CD4-positive, alpha-beta memory T cell (primary cell): ENCODE measurements at regions not wholly inside any gene's neighbourhood (a gene's known extent, or its start where the extent isn't known, plus 50 kb on each side); places are given as distances from the start of the nearest gene placed in this dataset.

ENCODE experiments used
- CTCF ChIA-PET: fragments of 350-600 bp; sonication (Branson Sonifier 250); formaldehyde crosslinking; loops from one replicate; lab custom pipeline; 2021; ENCODE audit warnings: inconsistent platforms; ENCODE audit not compliant: partially characterized antibody; lab: Charles Lee
- POLR2A ChIA-PET: fragments of 350-600 bp; sonication (Branson Sonifier 250); formaldehyde crosslinking; loops from one replicate; lab custom pipeline; 2021; ENCODE audit not compliant: partially characterized antibody; lab: Charles Lee
- DNase-seq, 5 donors: peaks; one replicate each; pipeline versions ENCODE4 v3.0.0 to v3.0.0-alpha.2; 2020 to 2022; ENCODE audit warnings: mixed read lengths in 1 of 5
- H3K27ac ChIP-seq: one replicate; pipeline ENCODE4 v1.7.0; 2013; ENCODE audit warnings: low read depth, low read length
- H3K27me3 ChIP-seq: 2 replicates; pipeline ENCODE4 v1.7.0; 2013; ENCODE audit warnings: mild to moderate bottlenecking, low read length, moderate library complexity; ENCODE audit not compliant: insufficient read depth
- H3K36me3 ChIP-seq: 2 replicates; pipeline ENCODE4 v1.7.0; 2013; ENCODE audit warnings: mild to moderate bottlenecking, low read length, moderate library complexity; ENCODE audit not compliant: insufficient read depth
- H3K4me1 ChIP-seq: 2 replicates; pipeline ENCODE4 v1.7.0; 2013; ENCODE audit warnings: mild to moderate bottlenecking, low read length, moderate library complexity; ENCODE audit not compliant: insufficient read depth
- H3K4me3 ChIP-seq, 2 donors: one replicate each; pipeline ENCODE4 v1.7.0; 2013; ENCODE audit warnings: low read length in 2 of 2, mild to moderate bottlenecking in 1 of 2
- H3K9me3 ChIP-seq, 2 donors: one replicate each; pipeline ENCODE4 v1.7.0; 2013; ENCODE audit warnings: low read length in 2 of 2, control low read depth in 1 of 2; ENCODE audit not compliant: control insufficient read depth in 1 of 2
- H3K27ac Mint-ChIP-seq, 7 donors: one replicate each; pipeline ENCODE4 v1.8.0; 2020 to 2021; ENCODE audit warnings: mixed read lengths in 7 of 7, mild to moderate bottlenecking in 6 of 7, inconsistent platforms in 3 of 7, moderate library complexity in 3 of 7
- H3K27me3 Mint-ChIP-seq, 2 donors: one replicate each; pipeline ENCODE4 v1.8.0; 2020 to 2021; ENCODE audit warnings: mixed read lengths in 2 of 2
- H3K36me3 Mint-ChIP-seq, 2 donors: one replicate each; pipeline ENCODE4 v1.8.0; 2020 to 2021; ENCODE audit warnings: mixed read lengths in 2 of 2, inconsistent platforms in 1 of 2, mild to moderate bottlenecking in 1 of 2
- H3K4me1 Mint-ChIP-seq, 4 donors: one replicate each; pipeline ENCODE4 v1.8.0; 2020 to 2021; ENCODE audit warnings: mixed read lengths in 4 of 4, mild to moderate bottlenecking in 1 of 4
- H3K4me3 Mint-ChIP-seq, 8 donors: one replicate each; pipeline ENCODE4 v1.8.0; 2020 to 2021; ENCODE audit warnings: mixed read lengths in 8 of 8, mild to moderate bottlenecking in 7 of 8, moderate library complexity in 6 of 8, inconsistent platforms in 3 of 8
- H3K9me3 Mint-ChIP-seq, 8 donors: one replicate each; pipeline ENCODE4 v1.8.0; 2020 to 2021; ENCODE audit warnings: mixed read lengths in 8 of 8, mild to moderate bottlenecking in 5 of 8, inconsistent platforms in 3 of 8, moderate library complexity in 1 of 8
- intact Hi-C: fragments of 100-400 bp; cut with micrococcal nuclease; formaldehyde crosslinking; loops from one replicate; pipeline ENCODE4 v1.15.1; 2023

DNA sequence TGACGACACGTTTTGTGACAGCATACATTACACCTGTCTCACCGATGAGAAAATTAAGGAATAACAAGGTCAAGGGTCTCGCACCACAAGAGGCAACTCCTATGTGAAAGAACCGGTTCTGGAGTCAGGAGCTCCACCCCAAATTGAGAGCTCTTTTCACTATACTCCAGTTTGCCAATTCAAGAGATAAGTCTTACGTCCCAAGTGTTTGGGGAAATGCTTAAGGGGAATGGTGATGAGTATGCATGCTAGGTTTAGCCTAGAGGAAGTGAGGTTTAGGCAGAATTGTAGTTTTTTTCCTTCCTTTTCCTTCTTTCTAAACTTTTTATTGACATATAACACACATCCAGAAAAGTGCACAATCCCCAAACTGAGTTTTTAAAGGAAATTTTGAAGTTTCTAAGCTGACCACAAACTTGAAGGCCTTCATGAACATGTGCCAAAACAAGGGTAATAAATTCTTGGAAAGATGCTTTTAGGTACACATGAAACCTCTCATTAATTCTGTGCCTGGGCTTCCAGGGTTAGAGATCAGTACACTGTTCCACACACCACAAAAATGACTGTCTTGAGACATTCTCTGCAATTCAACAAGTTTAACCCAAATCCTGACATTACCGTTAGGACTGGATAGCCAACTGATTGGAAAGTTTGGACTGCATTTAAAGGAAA lies 127.6 kb upstream of the SLC1A3 start:
- Mint-ChIP-seq H3K36me3 (no peaks in the 10 kb centered on the region), H3K27ac (no peak overlapping the region), H3K4me1 (no peaks in the 10 kb centered on the region), H3K27me3 (no peaks in the 10 kb centered on the region), H3K9me3 (peaks cover 0 to 12% (median 3%) of the 10 kb centered on the region in 8 donors), H3K4me3 (no peak overlapping the region)
- Histone ChIP-seq H3K9me3 (no peaks in the 10 kb centered on the region), H3K36me3 (no peaks in the 10 kb centered on the region), H3K27me3 (no peaks in the 10 kb centered on the region), H3K4me3 (no peak overlapping the region), H3K27ac (no peak overlapping the region), H3K4me1 (no peaks in the 10 kb centered on the region)
- POLR2A ChIA-PET, result no interaction called here
- intact Hi-C loops, result no loop called here
- CTCF ChIA-PET, result no interaction called here
- DNase-seq, result no peak

DNA sequence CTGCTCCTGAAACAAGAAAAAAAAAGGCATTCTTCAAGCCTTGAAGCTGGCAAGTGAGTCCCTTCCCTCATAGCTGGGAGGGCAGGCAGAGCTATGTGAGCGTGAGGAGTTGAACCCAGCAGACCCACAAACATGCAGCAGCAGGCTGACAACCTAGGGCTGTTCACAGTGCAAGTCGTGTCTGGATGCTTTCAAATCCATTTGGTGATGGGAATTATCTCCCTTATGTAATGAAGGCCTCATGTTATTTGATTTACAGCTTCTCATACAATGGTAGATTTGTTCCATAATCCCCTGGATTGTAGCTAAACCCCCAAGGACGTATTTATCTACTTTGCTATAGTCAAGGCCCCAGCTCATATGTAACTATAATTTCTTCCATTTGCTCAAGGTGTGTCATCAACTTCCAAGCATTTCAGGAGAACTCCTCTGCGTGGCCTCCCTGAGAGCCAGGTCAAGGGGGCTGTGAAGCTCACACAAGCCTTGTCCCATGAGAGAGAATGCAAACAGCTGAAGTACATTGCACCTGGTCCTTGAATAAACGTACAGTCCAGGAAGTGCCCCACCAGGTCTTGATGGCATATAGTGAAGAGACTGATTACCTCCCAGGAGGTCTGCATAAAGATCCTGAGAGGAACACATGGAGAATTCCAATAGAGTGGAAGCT lies 124.8 kb upstream of the SLC1A3 start:
- Histone ChIP-seq H3K9me3 (no peaks in the 10 kb centered on the region), H3K4me1 (no peaks in the 10 kb centered on the region), H3K36me3 (no peaks in the 10 kb centered on the region), H3K27me3 (no peaks in the 10 kb centered on the region), H3K27ac (no peak overlapping the region), H3K4me3 (no peak overlapping the region)
- intact Hi-C loops, result no loop called here
- DNase-seq, result no peak
- Mint-ChIP-seq H3K27ac (no peak overlapping the region), H3K36me3 (no peaks in the 10 kb centered on the region), H3K27me3 (no peaks in the 10 kb centered on the region), H3K4me3 (no peak overlapping the region), H3K9me3 (no peaks in the 10 kb centered on the region), H3K4me1 (no peaks in the 10 kb centered on the region)
- POLR2A ChIA-PET, result no interaction called here
- CTCF ChIA-PET, result no interaction called here

DNA sequence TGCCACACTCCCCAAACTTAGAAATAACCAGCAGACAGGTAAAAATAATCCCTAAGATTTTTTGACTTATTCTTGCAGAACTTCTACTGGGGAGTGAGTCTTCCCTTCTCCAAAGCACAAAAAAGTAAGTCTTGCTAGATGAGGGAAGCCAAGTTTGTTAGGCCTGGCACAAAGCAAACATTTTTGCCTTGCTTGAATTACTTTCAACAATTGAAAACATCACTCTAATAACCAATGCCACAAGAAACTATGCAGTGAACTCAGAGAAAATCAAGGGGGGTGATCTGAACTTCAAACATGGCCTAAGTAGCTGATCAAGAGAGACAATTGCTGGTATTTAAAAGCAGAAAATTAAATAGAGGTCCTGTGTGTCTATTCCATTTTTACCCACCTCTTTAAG lies 123.6 kb upstream of the SLC1A3 start:
- POLR2A ChIA-PET, result no interaction called here
- Mint-ChIP-seq H3K4me3 (no peak overlapping the region), H3K27ac (no peak overlapping the region), H3K36me3 (no peaks in the 10 kb centered on the region), H3K9me3 (no peaks in the 10 kb centered on the region), H3K4me1 (no peaks in the 10 kb centered on the region), H3K27me3 (no peaks in the 10 kb centered on the region)
- Histone ChIP-seq H3K4me1 (no peaks in the 10 kb centered on the region), H3K27me3 (no peaks in the 10 kb centered on the region), H3K4me3 (no peak overlapping the region), H3K9me3 (no peaks in the 10 kb centered on the region), H3K27ac (no peak overlapping the region), H3K36me3 (no peaks in the 10 kb centered on the region)
- intact Hi-C loops, result no loop called here
- no peak for DNase-seq
- CTCF ChIA-PET, result no interaction called here

DNA sequence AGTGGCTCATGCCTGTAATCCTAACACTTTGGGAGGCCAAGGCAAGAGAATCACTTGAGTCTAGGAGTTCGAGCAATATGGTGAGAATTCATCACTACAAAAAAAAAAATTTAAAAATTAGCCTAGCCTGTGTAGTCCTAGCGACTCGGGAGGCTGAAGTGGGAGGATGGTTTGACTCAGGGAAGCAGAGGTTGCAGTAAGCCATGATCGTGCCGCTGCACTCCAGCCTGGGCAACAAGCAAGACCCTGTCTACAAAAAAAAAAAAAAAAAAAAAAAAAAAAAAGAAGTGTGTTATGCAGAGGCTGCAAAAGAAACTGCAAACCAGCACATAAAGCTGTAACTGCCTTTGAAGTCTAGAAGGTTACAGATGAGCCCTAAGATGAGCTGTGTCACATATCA lies 116.9 kb upstream of the SLC1A3 start:
- no peak overlapping the region for H3K27ac ChIP-seq
- POLR2A ChIA-PET, result no interaction called here
- H3K4me1 ChIP-seq, result no peaks in the 10 kb centered on the region
- Mint-ChIP-seq H3K36me3 (no peaks in the 10 kb centered on the region), H3K9me3 (peaks cover 0 to 4% (median 0%) of the 10 kb centered on the region in 8 donors), H3K4me1 (no peaks in the 10 kb centered on the region), H3K27ac (no peak overlapping the region), H3K27me3 (peaks cover 2% of the 10 kb centered on the region in 2 donors), H3K4me3 (no peak overlapping the region)
- no peaks in the 10 kb centered on the region for H3K9me3 ChIP-seq
- no peaks in the 10 kb centered on the region for H3K36me3 ChIP-seq
- CTCF ChIA-PET, result no interaction called here
- DNase-seq, result no peak
- intact Hi-C loops, result no loop called here
- no peaks in the 10 kb centered on the region for H3K27me3 ChIP-seq
- H3K4me3 ChIP-seq, result no peak overlapping the region

DNA sequence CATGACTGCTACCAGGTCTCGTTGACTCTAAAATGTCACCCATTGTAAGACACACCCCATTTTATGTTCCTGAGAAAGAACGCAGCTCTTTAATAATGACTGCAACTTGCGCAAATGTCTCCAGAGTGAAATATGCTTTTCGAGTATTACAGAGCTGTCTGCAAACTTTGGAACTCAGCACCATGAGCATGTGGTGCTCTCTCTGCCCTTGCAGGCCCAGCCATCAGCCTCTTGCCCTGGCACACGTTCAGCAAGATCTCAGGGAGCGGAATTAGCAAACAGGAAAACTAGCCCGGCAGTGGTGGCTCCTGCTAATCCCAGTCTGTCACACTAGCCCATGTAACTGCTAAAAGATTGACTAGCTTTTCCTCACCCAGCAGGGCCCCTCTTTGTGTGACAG lies 114.5 kb upstream of the SLC1A3 start:
- H3K4me3 Mint-ChIP-seq, result no peak overlapping the region
- Histone ChIP-seq H3K27ac (no peak overlapping the region), H3K4me1 (no peaks in the 10 kb centered on the region), H3K36me3 (no peaks in the 10 kb centered on the region), H3K27me3 (no peaks in the 10 kb centered on the region), H3K4me3 (no peak overlapping the region), H3K9me3 (no peaks in the 10 kb centered on the region)
- no peak for DNase-seq
- H3K9me3 Mint-ChIP-seq, result peaks cover 0 to 4% (median 0%) of the 10 kb centered on the region in 8 donors
- intact Hi-C loops, result no loop called here
- ChIA-PET POLR2A (no interaction called here), CTCF (interaction anchor here (0.6 to 1.2 kb wide), 3 partner anchors 10 to 15 kb away, joined by 3 read pairs; no protein-coding TSS in a partner anchor)
- no peak overlapping the region for H3K27ac Mint-ChIP-seq
- no peaks in the 10 kb centered on the region for H3K4me1 Mint-ChIP-seq
- H3K27me3 Mint-ChIP-seq, result peaks cover 2 to 5% of the 10 kb centered on the region in 2 donors
- H3K36me3 Mint-ChIP-seq, result no peaks in the 10 kb centered on the region

DNA sequence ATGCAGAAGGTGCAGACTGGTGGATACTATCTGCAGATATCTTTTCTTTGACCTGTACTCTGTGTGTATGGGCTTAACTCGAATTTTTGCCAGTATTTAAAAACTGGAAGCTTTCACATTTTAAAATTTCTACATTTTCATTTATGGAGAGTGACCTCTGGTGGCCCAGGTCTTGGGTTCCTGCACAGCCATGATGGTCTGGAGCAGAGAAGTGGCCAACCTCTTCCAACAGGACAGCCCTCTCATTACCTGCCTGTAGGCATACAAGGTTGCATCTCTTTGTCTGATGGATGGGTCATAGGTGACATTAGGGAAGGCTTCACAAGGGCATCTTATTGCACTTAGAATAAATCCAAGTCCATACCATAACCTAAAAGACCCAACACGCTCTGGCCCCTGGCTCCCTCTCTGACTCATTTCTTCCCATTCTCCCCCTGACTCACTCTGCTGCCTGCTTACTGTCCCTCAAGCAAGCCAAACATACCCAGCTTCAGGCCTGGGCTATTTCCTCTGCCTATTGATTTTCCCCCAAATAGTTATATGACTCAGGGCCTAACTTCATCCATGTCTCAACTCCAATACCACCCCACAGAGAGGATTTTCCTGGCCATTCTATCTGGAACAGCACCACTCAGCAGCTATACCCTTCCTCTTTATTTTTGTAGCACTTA lies 113.3 kb upstream of the SLC1A3 start:
- ChIA-PET POLR2A (no interaction called here), CTCF (no interaction called here)
- no peak overlapping the region for H3K4me3 ChIP-seq
- no peak for DNase-seq
- peaks cover 5% of the 10 kb centered on the region in 2 donors for H3K27me3 Mint-ChIP-seq
- H3K36me3 Mint-ChIP-seq, result no peaks in the 10 kb centered on the region
- no peaks in the 10 kb centered on the region for H3K36me3 ChIP-seq
- H3K27ac ChIP-seq, result no peak overlapping the region
- H3K4me1 Mint-ChIP-seq, result no peaks in the 10 kb centered on the region
- intact Hi-C loops, result no loop called here
- H3K27me3 ChIP-seq, result no peaks in the 10 kb centered on the region
- H3K4me3 Mint-ChIP-seq, result no peak overlapping the region
- H3K27ac Mint-ChIP-seq, result no peak overlapping the region
- no peaks in the 10 kb centered on the region for H3K4me1 ChIP-seq
- H3K9me3 Mint-ChIP-seq, result peaks cover 0 to 3% (median 0%) of the 10 kb centered on the region in 8 donors
- no peaks in the 10 kb centered on the region for H3K9me3 ChIP-seq

DNA sequence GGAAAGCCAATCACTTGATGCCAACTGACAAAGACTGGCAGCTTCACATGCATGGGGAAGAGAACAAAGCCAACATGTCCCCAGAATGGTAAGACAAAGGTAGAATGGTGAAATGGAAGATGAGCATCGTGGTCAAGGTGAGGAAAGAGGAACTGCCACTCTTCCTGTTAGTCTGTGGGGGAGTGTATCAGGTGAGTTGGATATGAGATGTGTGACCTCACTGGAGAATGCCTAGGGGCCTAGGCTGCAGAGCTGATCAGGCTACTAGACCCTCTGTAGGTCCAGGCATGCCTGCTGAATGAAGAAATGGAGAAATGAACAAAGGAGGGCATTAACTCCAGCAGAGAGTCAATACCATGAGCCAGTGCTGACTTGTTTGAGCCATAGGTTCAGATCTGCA lies 112.4 kb upstream of the SLC1A3 start:
- Mint-ChIP-seq H3K27me3 (peaks cover 5% of the 10 kb centered on the region in 2 donors), H3K4me3 (no peak overlapping the region), H3K9me3 (no peaks in the 10 kb centered on the region), H3K4me1 (no peaks in the 10 kb centered on the region), H3K36me3 (no peaks in the 10 kb centered on the region), H3K27ac (no peak overlapping the region)
- Histone ChIP-seq H3K4me1 (no peaks in the 10 kb centered on the region), H3K9me3 (no peaks in the 10 kb centered on the region), H3K27me3 (no peaks in the 10 kb centered on the region), H3K36me3 (no peaks in the 10 kb centered on the region), H3K4me3 (no peak overlapping the region), H3K27ac (no peak overlapping the region)
- DNase-seq, result no peak
- ChIA-PET CTCF (interaction anchor here (1.1 kb wide), 1 partner anchor 11 kb away, joined by 4 read pairs; no protein-coding TSS in a partner anchor), POLR2A (no interaction called here)
- intact Hi-C loops, result no loop called here
